GM12875 (cell line): ENCODE measurements at regions not wholly inside any gene's neighbourhood (a gene's known extent, or its start where the extent isn't known, plus 50 kb on each side); places are given as distances from the start of the nearest gene placed in this dataset.

ENCODE experiments used
- H3K4me3 ChIP-seq: one replicate; pipeline ENCODE4 v1.5.1; 2011; ENCODE audit warnings: low read depth, low read length, control low read depth
- TF ChIP-seq, protein P1 (sequence below): IDR thresholded peaks from 2 replicates; pipeline ENCODE4 v1.5.1; 2011; ENCODE audit warnings: low read depth, mild to moderate bottlenecking, control low read depth, inconsistent platforms, low read length, moderate library complexity, borderline replicate concordance; ENCODE audit not compliant: insufficient read depth

DNA sequence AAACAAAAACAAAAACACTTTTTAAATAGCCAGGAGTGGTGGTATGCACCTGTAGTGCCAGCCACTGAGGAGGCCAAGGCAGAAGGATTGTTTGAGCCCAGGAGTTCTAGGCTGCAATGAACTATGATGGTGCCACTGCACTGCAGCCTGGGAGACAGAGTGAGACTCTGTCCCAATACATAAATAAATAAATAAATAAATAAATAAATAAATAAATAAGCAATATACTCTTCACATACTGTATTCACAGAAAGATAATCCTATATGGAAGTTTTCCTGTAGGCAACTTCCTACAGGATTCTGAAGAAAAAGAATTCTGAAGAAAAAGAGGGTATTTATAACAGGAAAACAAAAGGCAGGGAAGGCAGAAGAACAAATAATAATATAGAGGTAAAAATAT lies 293.3 kb upstream of the GRIA3 start:
- TF ChIP-seq, protein P1, sequence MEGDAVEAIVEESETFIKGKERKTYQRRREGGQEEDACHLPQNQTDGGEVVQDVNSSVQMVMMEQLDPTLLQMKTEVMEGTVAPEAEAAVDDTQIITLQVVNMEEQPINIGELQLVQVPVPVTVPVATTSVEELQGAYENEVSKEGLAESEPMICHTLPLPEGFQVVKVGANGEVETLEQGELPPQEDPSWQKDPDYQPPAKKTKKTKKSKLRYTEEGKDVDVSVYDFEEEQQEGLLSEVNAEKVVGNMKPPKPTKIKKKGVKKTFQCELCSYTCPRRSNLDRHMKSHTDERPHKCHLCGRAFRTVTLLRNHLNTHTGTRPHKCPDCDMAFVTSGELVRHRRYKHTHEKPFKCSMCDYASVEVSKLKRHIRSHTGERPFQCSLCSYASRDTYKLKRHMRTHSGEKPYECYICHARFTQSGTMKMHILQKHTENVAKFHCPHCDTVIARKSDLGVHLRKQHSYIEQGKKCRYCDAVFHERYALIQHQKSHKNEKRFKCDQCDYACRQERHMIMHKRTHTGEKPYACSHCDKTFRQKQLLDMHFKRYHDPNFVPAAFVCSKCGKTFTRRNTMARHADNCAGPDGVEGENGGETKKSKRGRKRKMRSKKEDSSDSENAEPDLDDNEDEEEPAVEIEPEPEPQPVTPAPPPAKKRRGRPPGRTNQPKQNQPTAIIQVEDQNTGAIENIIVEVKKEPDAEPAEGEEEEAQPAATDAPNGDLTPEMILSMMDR, result no peak
- no peak overlapping the region for H3K4me3 ChIP-seq

DNA sequence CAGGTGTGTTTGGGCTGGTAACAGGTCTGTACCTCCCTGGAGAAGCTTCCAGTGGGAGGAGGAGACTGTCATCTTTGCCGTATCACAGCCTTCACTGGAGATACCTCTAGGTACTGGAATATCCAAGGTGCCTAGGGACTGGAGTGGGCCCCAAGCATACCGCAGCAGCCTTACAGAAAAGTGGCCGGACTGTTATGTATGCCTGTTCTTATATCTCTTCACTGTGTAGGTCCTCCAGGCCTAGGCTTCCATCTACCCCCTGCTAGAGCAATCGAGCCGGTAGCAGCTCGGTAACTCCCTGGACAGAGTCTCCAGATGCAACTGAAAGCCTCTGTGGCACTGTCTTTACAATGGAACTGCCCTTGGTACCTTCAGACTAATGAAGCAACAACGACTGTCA lies 277.4 kb upstream of the GRIA3 start:
- TF ChIP-seq, protein P1, result no peak
- no peak overlapping the region for H3K4me3 ChIP-seq

GRCh38 chrX:122907375-122907774 lies 276.7 kb upstream of the GRIA3 start:
- H3K4me3 ChIP-seq, result no peak overlapping the region
- TF ChIP-seq, protein P1, result no peak

DNA sequence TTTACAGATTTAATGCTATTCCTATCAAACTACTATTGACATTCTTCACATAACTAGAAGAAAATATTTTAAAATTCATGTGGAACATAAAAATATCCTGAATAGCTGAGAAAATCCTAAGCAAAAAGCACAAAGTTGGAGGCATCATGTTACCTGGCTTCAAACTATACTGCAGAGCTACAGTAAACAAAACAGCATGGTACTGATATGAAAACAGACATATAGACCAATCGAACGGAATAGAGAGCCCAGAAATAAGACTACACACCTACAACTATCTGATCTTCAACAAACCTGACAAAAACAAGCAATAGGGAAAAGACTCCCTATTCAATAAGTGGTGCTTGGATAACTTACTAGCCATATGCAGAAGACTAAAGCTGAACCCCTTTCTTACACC lies 273.4 kb upstream of the GRIA3 start:
- TF ChIP-seq, protein P1, result no peak
- no peak overlapping the region for H3K4me3 ChIP-seq

DNA sequence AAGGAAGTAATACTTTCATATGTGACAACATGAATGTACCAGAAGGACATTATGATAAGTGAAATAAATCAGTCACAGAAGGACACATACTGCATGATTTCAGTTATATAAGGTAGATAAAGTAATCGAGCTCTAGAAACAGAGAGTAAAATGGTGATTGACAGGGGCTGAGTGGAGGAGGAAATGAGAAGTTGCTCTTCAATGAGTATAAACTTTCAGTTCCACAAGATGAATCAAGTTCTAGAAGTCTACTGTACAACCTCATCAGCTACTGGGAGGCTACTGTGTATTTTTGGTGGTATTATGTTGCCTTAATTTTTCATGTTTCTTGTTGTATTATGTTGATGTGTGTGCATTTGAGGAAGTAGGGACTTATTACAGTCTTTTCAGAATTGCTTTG lies 270.9 kb upstream of the GRIA3 start:
- no peak overlapping the region for H3K4me3 ChIP-seq
- TF ChIP-seq, protein P1, result no peak

GRCh38 chrX:122913764-122914163 lies 270.3 kb upstream of the GRIA3 start:
- H3K4me3 ChIP-seq, result no peak overlapping the region
- TF ChIP-seq, protein P1, result no peak

GRCh38 chrX:122914256-122914655 lies 269.8 kb upstream of the GRIA3 start:
- TF ChIP-seq, protein P1, result no peak
- no peak overlapping the region for H3K4me3 ChIP-seq
